ENCODE measurements at regions not wholly inside any gene's neighbourhood (a gene's known extent, or its start where the extent isn't known, plus 50 kb on each side); places are given as distances from the start of the nearest gene placed in this dataset.

- H3K9me3 ChIP-seq = no peaks in the 10 kb centered on the region
- ATAC-seq (ENCODE audit: low FRiP score in 2 of 2) (no peak), DNase-seq (no peak)
- no peak overlapping the region for H3K4me3 ChIP-seq
- H3K4me1 ChIP-seq = no peaks in the 10 kb centered on the region
- WGBS, 2 donors = 84 to 87% methylated on average over 6 of the region's 6 CpGs
- no peak overlapping the region for H3K27ac ChIP-seq
- TF ChIP-seq POLR2A (IDR thresholded peaks at IDR 0.05) = no peak
- TF ChIP-seq EP300 (IDR thresholded peaks at IDR 0.05) = no peak
- TF ChIP-seq CTCF (IDR thresholded peaks at IDR 0.05) = no peak
- TF ChIP-seq POLR2AphosphoS5 (IDR thresholded peaks at IDR 0.05) = no peak
- H3K27me3 ChIP-seq = no peaks in the 10 kb centered on the region
- H3K36me3 ChIP-seq = no peaks in the 10 kb centered on the region
Observed at GRCh38 chr16:77610496-77610895, 111.8 kb upstream of the NUDT7 start.

GRCh38 chr16:77611386-77611785 is 110.9 kb upstream of the NUDT7 start:
- Histone ChIP-seq H3K27me3 (no peaks in the 10 kb centered on the region), H3K4me1 (no peaks in the 10 kb centered on the region), H3K4me3 (no peak overlapping the region), H3K27ac (no peak overlapping the region), H3K9me3 (no peaks in the 10 kb centered on the region), H3K36me3 (no peaks in the 10 kb centered on the region)
- ATAC-seq (ENCODE audit: low FRiP score in 2 of 2) (no peak), DNase-seq (no peak)
- 69 to 75% methylated on average over 2 of the region's 2 CpGs for WGBS, 2 donors
- TF ChIP-seq EP300 (IDR thresholded peaks at IDR 0.05) = no peak
- TF ChIP-seq POLR2AphosphoS5 (IDR thresholded peaks at IDR 0.05) = no peak
- TF ChIP-seq POLR2A (IDR thresholded peaks at IDR 0.05) = no peak
- TF ChIP-seq CTCF (IDR thresholded peaks at IDR 0.05) = no peak

- TF ChIP-seq CTCF (IDR thresholded peaks at IDR 0.05) = no peak
- TF ChIP-seq POLR2AphosphoS5 (IDR thresholded peaks at IDR 0.05) = no peak
- no peak for TF ChIP-seq POLR2A (IDR thresholded peaks at IDR 0.05)
- TF ChIP-seq EP300 (IDR thresholded peaks at IDR 0.05) = no peak
- Histone ChIP-seq H3K9me3 (no peaks in the 10 kb centered on the region), H3K27me3 (no peaks in the 10 kb centered on the region), H3K4me1 (no peaks in the 10 kb centered on the region), H3K36me3 (no peaks in the 10 kb centered on the region), H3K27ac (no peak overlapping the region), H3K4me3 (no peak overlapping the region)
- DNase-seq (no peak), ATAC-seq (ENCODE audit: low FRiP score in 2 of 2) (no peak)
- WGBS, 2 donors = 76 to 78% methylated on average over 3 of the region's 3 CpGs
Observed at GRCh38 chr16:77612596-77612995, 109.7 kb upstream of the NUDT7 start.

GRCh38 chr16:77613095-77613494 is 109.2 kb upstream of the NUDT7 start:
- Histone ChIP-seq H3K36me3 (no peaks in the 10 kb centered on the region), H3K27ac (no peak overlapping the region), H3K4me3 (no peak overlapping the region), H3K4me1 (no peaks in the 10 kb centered on the region), H3K9me3 (no peaks in the 10 kb centered on the region), H3K27me3 (no peaks in the 10 kb centered on the region)
- no peak for DNase-seq
- TF ChIP-seq POLR2AphosphoS5 (IDR thresholded peaks at IDR 0.05) = no peak
- TF ChIP-seq POLR2A (IDR thresholded peaks at IDR 0.05) = no peak
- TF ChIP-seq EP300 (IDR thresholded peaks at IDR 0.05) = no peak
- TF ChIP-seq CTCF (IDR thresholded peaks at IDR 0.05) = no peak
- peak in 1 of 2 donors; percentile 40 for ATAC-seq (ENCODE audit: low FRiP score in 2 of 2)
- WGBS, 2 donors = 65 to 73% methylated on average over 2 of the region's 2 CpGs

- Histone ChIP-seq H3K27me3 (no peaks in the 10 kb centered on the region), H3K9me3 (no peaks in the 10 kb centered on the region), H3K36me3 (no peaks in the 10 kb centered on the region), H3K4me3 (no peak overlapping the region), H3K4me1 (no peaks in the 10 kb centered on the region), H3K27ac (no peak overlapping the region)
- WGBS, 2 donors = 70 to 78% methylated on average over 3 of the region's 3 CpGs
- no peak for DNase-seq
- no peak for TF ChIP-seq POLR2AphosphoS5 (IDR thresholded peaks at IDR 0.05)
- no peak for TF ChIP-seq CTCF (IDR thresholded peaks at IDR 0.05)
- no peak for TF ChIP-seq EP300 (IDR thresholded peaks at IDR 0.05)
- TF ChIP-seq POLR2A (IDR thresholded peaks at IDR 0.05) = no peak
- no peak for ATAC-seq (ENCODE audit: low FRiP score in 2 of 2)
Observed at GRCh38 chr16:77617553-77617952, 104.8 kb upstream of the NUDT7 start.

Measured in upper lobe of left lung (tissue), 6 donors.